Progenitor cell of endocrine pancreas (in vitro differentiated cells): ENCODE measurements at regions not wholly inside any gene's neighbourhood (a gene's known extent, or its start where the extent isn't known, plus 50 kb on each side); places are given as distances from the start of the nearest gene placed in this dataset.
"Not testable (repeated sequence)": the region's sequence is repeated elsewhere in the genome, so short reads cannot be mapped to it uniquely, and the experiment has no call there.

Experiments
- DNase-seq: peaks from one replicate; pipeline ENCODE4 v3.0.0; 2021; ENCODE audit warnings: low spot score; ENCODE audit not compliant: unreplicated experiment
- H3K27ac Mint-ChIP-seq: 2 replicates; pipeline ENCODE4 v1.8.0; 2021; ENCODE audit warnings: mild to moderate bottlenecking, moderate library complexity, mixed read lengths
- H3K27me3 Mint-ChIP-seq: 2 replicates; pipeline ENCODE4 v1.8.0; 2021; ENCODE audit warnings: mixed read lengths
- H3K36me3 Mint-ChIP-seq: 2 replicates; pipeline ENCODE4 v1.8.0; 2022; ENCODE audit warnings: mixed read lengths; ENCODE audit not compliant: insufficient read depth
- H3K4me1 Mint-ChIP-seq: 2 replicates; pipeline ENCODE4 v1.8.0; 2021; ENCODE audit warnings: low read depth, mixed read lengths
- H3K4me3 Mint-ChIP-seq: 2 replicates; pipeline ENCODE4 v1.8.0; 2021; ENCODE audit warnings: low read depth, mild to moderate bottlenecking, moderate library complexity, mixed read lengths
- H3K9me3 Mint-ChIP-seq: 2 replicates; pipeline ENCODE4 v1.8.0; 2021; ENCODE audit warnings: low read depth, mixed read lengths
- TF ChIP-seq, protein P1 (sequence below): fragments of 200-600 bp; sonication (generic); IDR thresholded peaks from one replicate; pipeline ENCODE4 v1.5.0; 2021; ENCODE audit warnings: antibody characterized with exemption, mild to moderate bottlenecking; ENCODE audit not compliant: unreplicated experiment

DNA sequence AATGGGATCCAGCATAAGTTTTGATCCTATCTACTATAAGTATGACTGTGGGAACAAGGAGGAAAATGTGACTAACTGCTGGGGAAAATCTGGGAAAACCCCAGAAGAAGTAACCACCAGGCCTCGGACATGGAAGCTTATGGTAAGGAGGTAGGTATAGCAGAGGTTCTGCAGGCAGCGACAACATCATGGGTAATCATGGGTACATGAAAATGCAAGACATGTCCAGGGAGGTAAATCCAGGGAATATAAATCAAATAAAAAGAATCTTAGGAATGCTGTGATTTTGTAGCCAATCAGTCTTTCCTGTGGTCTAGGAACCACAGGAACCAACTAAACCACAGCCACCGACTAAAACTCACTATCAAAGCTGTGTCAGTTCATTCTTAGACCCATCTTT lies 168.3 kb upstream of the NPY start:
- H3K9me3 Mint-ChIP-seq: peaks cover 4% of the 10 kb centered on the region
- no peak overlapping the region for H3K4me3 Mint-ChIP-seq
- H3K27ac Mint-ChIP-seq: no peak overlapping the region
- H3K36me3 Mint-ChIP-seq: no peaks in the 10 kb centered on the region
- DNase-seq: no peak
- no peaks in the 10 kb centered on the region for H3K4me1 Mint-ChIP-seq
- TF ChIP-seq, protein P1, sequence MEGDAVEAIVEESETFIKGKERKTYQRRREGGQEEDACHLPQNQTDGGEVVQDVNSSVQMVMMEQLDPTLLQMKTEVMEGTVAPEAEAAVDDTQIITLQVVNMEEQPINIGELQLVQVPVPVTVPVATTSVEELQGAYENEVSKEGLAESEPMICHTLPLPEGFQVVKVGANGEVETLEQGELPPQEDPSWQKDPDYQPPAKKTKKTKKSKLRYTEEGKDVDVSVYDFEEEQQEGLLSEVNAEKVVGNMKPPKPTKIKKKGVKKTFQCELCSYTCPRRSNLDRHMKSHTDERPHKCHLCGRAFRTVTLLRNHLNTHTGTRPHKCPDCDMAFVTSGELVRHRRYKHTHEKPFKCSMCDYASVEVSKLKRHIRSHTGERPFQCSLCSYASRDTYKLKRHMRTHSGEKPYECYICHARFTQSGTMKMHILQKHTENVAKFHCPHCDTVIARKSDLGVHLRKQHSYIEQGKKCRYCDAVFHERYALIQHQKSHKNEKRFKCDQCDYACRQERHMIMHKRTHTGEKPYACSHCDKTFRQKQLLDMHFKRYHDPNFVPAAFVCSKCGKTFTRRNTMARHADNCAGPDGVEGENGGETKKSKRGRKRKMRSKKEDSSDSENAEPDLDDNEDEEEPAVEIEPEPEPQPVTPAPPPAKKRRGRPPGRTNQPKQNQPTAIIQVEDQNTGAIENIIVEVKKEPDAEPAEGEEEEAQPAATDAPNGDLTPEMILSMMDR: no peak
- H3K27me3 Mint-ChIP-seq: no peaks in the 10 kb centered on the region

DNA sequence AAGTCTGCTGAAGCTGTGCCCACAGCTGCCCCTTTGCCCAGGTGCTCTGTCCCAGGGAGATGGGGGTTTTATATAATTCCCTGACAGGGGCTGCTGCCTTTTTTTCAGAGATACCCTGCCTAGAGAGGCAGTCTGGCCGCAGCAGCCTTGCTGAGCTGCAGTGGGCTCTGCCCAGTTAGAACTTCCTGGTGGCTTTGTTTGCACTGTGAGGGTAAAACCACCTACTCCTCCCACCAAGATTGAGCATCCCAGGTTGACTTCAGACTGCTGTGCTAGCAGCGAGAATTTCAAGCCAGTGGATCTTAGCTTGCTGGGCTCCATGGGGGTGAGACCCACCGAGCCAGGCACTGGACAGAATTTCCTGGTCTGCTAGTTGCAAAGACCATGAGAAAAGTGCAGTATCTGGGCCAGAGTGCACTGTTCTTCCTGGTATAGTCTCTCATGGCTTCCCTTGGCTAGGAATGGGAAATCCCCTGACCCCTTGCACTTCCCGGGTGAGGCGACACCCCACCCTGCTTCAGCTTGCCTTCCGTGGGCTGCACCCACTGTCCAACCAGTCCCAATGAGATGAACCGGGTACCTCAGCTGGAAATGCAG lies 166.0 kb upstream of the NPY start:
- DNase-seq, H3K4me3 Mint-ChIP-seq, H3K27me3 Mint-ChIP-seq, H3K27ac Mint-ChIP-seq, H3K36me3 Mint-ChIP-seq, H3K4me1 Mint-ChIP-seq, H3K9me3 Mint-ChIP-seq: not testable (repeated sequence)

DNA sequence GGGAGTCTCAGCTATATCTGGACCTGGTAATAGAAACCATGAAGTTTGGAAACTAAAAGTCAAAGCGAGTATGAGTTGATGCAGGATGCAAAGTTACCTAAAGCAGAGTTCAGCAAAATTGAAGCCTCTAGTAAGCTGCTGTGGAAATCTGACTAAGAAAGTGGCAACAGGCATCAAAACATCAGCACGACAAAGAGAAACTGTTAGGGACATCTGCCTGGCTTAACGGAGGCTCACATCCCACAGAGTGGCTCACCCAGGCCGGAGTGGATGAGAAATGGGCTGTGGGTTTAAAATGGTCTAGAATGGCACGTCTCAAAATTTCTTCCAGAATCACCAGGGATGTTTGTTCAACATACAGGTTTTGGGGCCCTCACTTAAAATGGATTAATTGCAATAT lies 164.1 kb upstream of the NPY start:
- no peak for DNase-seq
- Mint-ChIP-seq H3K27me3 (no peaks in the 10 kb centered on the region), H3K4me3 (no peak overlapping the region), H3K27ac (no peak overlapping the region), H3K9me3 (peaks cover 4% of the 10 kb centered on the region), H3K4me1 (no peaks in the 10 kb centered on the region), H3K36me3 (no peaks in the 10 kb centered on the region)
- TF ChIP-seq, protein P1: no peak

DNA sequence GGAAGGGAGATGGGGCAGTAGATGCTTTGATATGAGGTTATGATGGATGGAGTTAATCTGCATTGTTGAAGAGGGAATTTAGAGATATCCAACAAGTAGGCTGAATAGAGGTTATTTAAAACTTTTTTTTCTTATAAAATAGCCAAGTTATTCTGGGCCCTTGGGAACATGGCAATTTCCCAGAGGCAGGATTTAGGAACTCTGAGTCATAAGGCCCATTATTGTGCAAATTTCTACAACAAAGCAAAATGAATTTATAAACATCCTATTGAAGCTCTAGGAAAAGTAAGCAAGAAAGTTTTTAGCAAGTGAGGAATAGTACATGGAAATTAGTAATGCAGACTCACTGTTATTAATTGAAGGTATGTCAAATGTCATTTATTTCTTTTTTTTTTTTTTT lies 160.9 kb upstream of the NPY start:
- H3K36me3 Mint-ChIP-seq: no peaks in the 10 kb centered on the region
- no peaks in the 10 kb centered on the region for H3K9me3 Mint-ChIP-seq
- no peak overlapping the region for H3K4me3 Mint-ChIP-seq
- TF ChIP-seq, protein P1: no peak
- no peak overlapping the region for H3K27ac Mint-ChIP-seq
- DNase-seq: no peak
- H3K27me3 Mint-ChIP-seq: no peaks in the 10 kb centered on the region
- H3K4me1 Mint-ChIP-seq: no peaks in the 10 kb centered on the region

- H3K36me3 Mint-ChIP-seq: no peaks in the 10 kb centered on the region
- no peak overlapping the region for H3K27ac Mint-ChIP-seq
- peaks cover 3% of the 10 kb centered on the region for H3K27me3 Mint-ChIP-seq
- no peaks in the 10 kb centered on the region for H3K4me1 Mint-ChIP-seq
- no peak overlapping the region for H3K4me3 Mint-ChIP-seq
- no peaks in the 10 kb centered on the region for H3K9me3 Mint-ChIP-seq
- no peak for DNase-seq
- TF ChIP-seq, protein P1: no peak
Observed at GRCh38 chr7:24125765-24126164, 158.2 kb upstream of the NPY start.

GRCh38 chr7:24127930-24128329 lies 156.1 kb upstream of the NPY start:
- no peak for DNase-seq
- no peaks in the 10 kb centered on the region for H3K36me3 Mint-ChIP-seq
- TF ChIP-seq, protein P1: no peak
- H3K27ac Mint-ChIP-seq: no peak overlapping the region
- no peak overlapping the region for H3K4me3 Mint-ChIP-seq
- H3K4me1 Mint-ChIP-seq: no peaks in the 10 kb centered on the region
- H3K9me3 Mint-ChIP-seq: no peaks in the 10 kb centered on the region
- H3K27me3 Mint-ChIP-seq: peaks cover 3% of the 10 kb centered on the region
